ENCODE measurements at regions not wholly inside any gene's neighbourhood (a gene's known extent, or its start where the extent isn't known, plus 50 kb on each side); places are given as distances from the start of the nearest gene placed in this dataset.

DNA sequence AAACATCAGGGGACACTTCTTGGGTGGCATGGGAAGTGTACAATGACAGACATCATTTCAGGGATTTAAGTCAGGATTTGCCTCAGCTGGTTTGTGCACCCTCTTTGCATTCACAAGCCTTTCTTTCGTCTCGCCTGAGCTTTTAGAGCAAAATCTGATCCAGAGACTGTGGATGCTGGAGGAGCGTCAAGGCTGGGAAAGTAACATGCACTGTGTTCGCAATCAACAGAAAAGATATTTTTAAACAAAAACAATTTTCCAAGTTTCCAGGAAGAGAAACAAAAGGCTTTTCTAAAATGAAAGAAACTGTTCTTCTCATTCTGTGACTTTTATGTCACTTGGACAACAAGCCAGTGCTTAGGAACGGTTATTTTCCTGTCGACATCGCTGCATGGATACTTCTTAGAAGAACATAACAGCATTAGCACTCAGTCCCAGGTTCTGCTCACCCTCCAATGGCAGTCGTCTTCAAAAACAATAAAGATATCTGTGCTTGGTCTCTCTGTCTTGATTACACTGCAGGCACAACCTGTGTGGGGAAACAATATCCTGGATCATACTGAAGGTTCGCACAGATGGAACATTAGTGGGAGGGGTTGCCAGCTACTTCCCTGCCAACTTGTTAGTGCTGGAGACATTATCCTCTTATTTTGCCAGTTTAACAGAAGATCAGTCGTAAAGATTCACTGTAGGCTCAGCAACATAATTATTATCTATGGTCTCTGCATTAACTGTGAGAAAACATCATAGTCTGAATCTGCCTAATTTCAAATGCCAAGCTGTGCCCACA, 403.3 kb upstream of the ATP2B1 start:
- Histone ChIP-seq H3K4me2 (ENCODE audit: low read length) (no peak overlapping the region), H4K20me1 (ENCODE audit: insufficient read depth) (no peaks in the 10 kb centered on the region), H3K36me3 (ENCODE audit: insufficient read depth, low read length) (no peaks in the 10 kb centered on the region), H3K9ac (ENCODE audit: low read length) (no peak overlapping the region), H3K79me2 (replicated peaks; ENCODE audit: insufficient read depth, low read length) (no peaks in the 10 kb centered on the region), H3K4me3 (ENCODE audit: low read length) (no peak overlapping the region), H3K9me3 (ENCODE audit: low read length) (no peaks in the 10 kb centered on the region), H3K9me2 (ENCODE audit: insufficient read depth, low read length) (no peaks in the 10 kb centered on the region), H3F3A (ENCODE audit: insufficient read depth, low read length, poor library complexity, severe bottlenecking) (no peaks in the 10 kb centered on the region), H3K27me3 (ENCODE audit: insufficient read depth, low read depth, low read length) (no peaks in the 10 kb centered on the region), H3K27ac (ENCODE audit: low read length) (no peak overlapping the region), H2AFZ (ENCODE audit: low read depth, low read length) (no peak overlapping the region)
- no peak for TF ChIP-seq POLR2AphosphoS5 (IDR thresholded peaks at IDR 0.05)
- TF ChIP-seq, protein P1, sequence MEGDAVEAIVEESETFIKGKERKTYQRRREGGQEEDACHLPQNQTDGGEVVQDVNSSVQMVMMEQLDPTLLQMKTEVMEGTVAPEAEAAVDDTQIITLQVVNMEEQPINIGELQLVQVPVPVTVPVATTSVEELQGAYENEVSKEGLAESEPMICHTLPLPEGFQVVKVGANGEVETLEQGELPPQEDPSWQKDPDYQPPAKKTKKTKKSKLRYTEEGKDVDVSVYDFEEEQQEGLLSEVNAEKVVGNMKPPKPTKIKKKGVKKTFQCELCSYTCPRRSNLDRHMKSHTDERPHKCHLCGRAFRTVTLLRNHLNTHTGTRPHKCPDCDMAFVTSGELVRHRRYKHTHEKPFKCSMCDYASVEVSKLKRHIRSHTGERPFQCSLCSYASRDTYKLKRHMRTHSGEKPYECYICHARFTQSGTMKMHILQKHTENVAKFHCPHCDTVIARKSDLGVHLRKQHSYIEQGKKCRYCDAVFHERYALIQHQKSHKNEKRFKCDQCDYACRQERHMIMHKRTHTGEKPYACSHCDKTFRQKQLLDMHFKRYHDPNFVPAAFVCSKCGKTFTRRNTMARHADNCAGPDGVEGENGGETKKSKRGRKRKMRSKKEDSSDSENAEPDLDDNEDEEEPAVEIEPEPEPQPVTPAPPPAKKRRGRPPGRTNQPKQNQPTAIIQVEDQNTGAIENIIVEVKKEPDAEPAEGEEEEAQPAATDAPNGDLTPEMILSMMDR (IDR thresholded peaks at IDR 0.05; ENCODE audit: poor library complexity, severe bottlenecking): no peak
- TF ChIP-seq TAF1 (IDR thresholded peaks at IDR 0.05; ENCODE audit: low read depth): no peak
- TF ChIP-seq EP300 (conservative IDR thresholded peaks at IDR 0.05; ENCODE audit: poor library complexity, severe bottlenecking): no peak

DNA sequence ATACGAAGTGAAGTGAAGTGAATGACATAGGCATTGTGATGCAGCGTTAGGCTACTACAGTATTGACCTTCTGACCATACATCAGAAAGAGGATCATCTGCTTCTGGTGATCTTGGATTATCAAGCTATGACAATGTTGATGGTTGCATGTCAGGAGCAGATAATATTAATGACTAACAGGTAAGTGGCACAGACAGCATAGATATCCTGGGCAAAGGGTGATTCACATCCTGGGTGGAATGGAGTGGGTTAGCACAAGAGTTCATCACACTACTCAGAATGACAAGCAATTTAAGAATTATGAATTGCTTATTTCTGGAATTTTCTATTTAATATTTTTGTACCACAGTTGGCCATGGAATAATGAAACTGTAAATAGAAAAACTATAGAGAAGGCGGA, 397.9 kb upstream of the ATP2B1 start:
- Histone ChIP-seq H3K79me2 (replicated peaks; ENCODE audit: insufficient read depth, low read length) (no peaks in the 10 kb centered on the region), H3K36me3 (ENCODE audit: insufficient read depth, low read length) (no peaks in the 10 kb centered on the region), H3K27ac (ENCODE audit: low read length) (no peak overlapping the region), H3K27me3 (ENCODE audit: insufficient read depth, low read depth, low read length) (no peaks in the 10 kb centered on the region), H2AFZ (ENCODE audit: low read depth, low read length) (no peak overlapping the region), H3F3A (ENCODE audit: insufficient read depth, low read length, poor library complexity, severe bottlenecking) (no peaks in the 10 kb centered on the region), H3K9ac (ENCODE audit: low read length) (no peak overlapping the region), H3K4me2 (ENCODE audit: low read length) (no peak overlapping the region), H3K9me2 (ENCODE audit: insufficient read depth, low read length) (no peaks in the 10 kb centered on the region), H3K4me3 (ENCODE audit: low read length) (no peak overlapping the region), H4K20me1 (ENCODE audit: insufficient read depth) (no peaks in the 10 kb centered on the region), H3K9me3 (ENCODE audit: low read length) (no peaks in the 10 kb centered on the region)
- TF ChIP-seq, protein P1 (IDR thresholded peaks at IDR 0.05; ENCODE audit: poor library complexity, severe bottlenecking): no peak
- TF ChIP-seq MXI1 (conservative IDR thresholded peaks at IDR 0.05; ENCODE audit: poor library complexity, severe bottlenecking) (no peak), POLR2AphosphoS5 (IDR thresholded peaks at IDR 0.05) (no peak), SMC3 (conservative IDR thresholded peaks at IDR 0.05; ENCODE audit: poor library complexity) (no peak), TAF1 (IDR thresholded peaks at IDR 0.05; ENCODE audit: low read depth) (no peak), EZH2 (IDR thresholded peaks at IDR 0.05; ENCODE audit: borderline replicate concordance, insufficient read depth, low read length, poor library complexity, severe bottlenecking) (no peak), RAD21 (conservative IDR thresholded peaks at IDR 0.05) (no peak), EP300 (conservative IDR thresholded peaks at IDR 0.05; ENCODE audit: poor library complexity, severe bottlenecking) (no peak)
- TF ChIP-seq, protein P2, sequence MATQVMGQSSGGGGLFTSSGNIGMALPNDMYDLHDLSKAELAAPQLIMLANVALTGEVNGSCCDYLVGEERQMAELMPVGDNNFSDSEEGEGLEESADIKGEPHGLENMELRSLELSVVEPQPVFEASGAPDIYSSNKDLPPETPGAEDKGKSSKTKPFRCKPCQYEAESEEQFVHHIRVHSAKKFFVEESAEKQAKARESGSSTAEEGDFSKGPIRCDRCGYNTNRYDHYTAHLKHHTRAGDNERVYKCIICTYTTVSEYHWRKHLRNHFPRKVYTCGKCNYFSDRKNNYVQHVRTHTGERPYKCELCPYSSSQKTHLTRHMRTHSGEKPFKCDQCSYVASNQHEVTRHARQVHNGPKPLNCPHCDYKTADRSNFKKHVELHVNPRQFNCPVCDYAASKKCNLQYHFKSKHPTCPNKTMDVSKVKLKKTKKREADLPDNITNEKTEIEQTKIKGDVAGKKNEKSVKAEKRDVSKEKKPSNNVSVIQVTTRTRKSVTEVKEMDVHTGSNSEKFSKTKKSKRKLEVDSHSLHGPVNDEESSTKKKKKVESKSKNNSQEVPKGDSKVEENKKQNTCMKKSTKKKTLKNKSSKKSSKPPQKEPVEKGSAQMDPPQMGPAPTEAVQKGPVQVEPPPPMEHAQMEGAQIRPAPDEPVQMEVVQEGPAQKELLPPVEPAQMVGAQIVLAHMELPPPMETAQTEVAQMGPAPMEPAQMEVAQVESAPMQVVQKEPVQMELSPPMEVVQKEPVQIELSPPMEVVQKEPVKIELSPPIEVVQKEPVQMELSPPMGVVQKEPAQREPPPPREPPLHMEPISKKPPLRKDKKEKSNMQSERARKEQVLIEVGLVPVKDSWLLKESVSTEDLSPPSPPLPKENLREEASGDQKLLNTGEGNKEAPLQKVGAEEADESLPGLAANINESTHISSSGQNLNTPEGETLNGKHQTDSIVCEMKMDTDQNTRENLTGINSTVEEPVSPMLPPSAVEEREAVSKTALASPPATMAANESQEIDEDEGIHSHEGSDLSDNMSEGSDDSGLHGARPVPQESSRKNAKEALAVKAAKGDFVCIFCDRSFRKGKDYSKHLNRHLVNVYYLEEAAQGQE (IDR thresholded peaks at IDR 0.05; ENCODE audit: borderline replicate concordance): no peak

Measured in neural cell (in vitro differentiated cells).